GM21619 (cell line): ENCODE measurements at regions not wholly inside any gene's neighbourhood (a gene's known extent, or its start where the extent isn't known, plus 50 kb on each side); places are given as distances from the start of the nearest gene placed in this dataset.
A peak's percentile ranks its signal among the peaks of the same experiment; 100 is the strongest.
"Not testable (repeated sequence)": the region's sequence is repeated elsewhere in the genome, so short reads cannot be mapped to it uniquely, and the experiment has no call there.

Experiments
- ATAC-seq: cut with Tn5 transposase; IDR thresholded peaks from one replicate; pipeline ENCODE4 v1.9.1; 2021; ENCODE audit not compliant: unreplicated experiment

DNA sequence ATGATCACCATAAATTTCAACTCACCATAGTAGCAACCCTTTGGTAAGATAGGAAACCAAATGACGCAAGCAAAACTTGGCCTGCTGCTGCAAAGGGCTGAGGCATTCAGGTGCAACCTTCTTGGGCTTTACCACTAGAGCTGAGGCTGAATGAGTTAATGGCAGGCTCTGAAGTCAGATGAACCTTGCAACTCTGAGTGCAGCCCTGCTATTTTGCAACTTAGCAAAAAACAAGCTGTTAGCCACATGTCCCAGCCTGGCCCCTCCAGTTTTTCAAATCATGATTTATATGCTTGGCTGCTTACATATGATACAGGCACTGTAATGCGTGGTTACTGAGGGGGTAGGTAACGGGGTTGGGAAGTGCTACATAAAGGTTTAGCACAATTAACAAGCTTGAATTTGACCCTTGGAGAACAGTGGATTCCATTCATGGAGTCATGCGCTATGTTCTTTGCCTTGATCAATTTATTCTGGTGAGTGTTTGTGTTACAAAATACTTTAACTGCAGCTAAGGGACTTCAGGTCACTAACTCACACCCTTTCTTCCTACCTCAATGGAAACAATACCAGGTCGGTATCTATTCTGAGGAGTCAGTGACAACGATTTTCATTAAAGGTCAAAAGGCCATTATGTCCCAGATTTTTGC is 80.5 kb upstream of the PPARGC1A start:
- ATAC-seq, result no peak

DNA sequence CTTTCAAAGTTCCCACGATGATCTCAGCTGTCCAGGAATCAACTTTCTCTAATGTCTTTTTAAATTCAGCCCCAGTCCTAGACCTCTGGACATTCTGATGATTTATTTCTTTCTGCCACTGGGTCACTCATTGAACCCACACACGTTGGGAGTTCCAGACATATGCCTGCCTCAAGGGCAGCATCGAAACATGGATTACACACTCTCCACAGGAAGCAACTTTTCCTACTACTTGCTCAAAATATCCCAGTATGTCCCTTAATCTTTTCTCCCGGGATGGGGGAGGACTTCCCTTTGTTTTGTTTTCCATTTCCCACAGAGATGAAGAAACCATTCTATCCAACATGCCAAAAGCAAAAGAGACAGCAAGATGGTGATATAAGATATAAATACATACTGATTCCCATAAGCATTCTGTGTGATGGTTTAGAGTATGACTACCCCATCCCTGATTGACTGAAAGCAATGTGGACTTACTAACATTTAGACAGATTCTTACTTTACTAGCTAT is 79.8 kb upstream of the PPARGC1A start:
- no peak for ATAC-seq

DNA sequence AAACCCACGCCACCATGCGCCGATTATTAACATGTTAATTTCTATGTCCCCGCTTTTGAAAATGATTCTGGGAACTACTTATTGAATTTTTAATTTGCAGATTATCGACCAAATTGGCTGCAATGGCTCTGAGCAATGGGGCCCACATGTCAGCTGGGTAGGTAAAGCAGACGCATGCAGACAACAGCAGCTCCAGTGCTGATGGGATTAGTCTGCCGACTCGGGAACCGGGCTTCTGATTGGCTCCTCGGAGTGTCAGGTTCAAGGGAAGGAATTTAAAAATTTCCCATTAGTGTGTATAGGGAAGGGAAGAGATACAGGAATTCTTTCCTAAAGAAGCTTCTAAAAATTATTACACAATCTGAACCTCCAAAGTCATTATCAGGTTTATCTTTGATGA is 77.4 kb upstream of the PPARGC1A start:
- no peak for ATAC-seq

DNA sequence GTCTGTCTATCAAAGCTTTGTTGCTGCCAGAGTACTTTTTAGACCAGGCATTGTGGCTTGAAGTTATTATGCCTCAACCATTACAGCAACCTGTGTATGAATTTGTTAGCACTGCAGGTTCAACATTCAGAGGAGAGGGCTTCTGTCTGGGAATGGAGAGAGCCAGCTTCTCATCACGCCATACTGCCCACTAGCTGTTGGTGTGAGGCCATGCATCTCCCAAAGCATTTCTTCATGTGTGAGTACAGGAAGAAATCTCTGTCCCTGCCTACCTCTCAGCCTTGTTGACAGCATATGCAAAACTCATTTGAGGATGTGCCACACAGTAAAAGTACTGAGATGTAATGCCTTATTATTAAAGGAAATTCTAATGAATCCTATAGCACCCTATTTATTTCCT is 76.9 kb upstream of the PPARGC1A start:
- ATAC-seq, result no peak

DNA sequence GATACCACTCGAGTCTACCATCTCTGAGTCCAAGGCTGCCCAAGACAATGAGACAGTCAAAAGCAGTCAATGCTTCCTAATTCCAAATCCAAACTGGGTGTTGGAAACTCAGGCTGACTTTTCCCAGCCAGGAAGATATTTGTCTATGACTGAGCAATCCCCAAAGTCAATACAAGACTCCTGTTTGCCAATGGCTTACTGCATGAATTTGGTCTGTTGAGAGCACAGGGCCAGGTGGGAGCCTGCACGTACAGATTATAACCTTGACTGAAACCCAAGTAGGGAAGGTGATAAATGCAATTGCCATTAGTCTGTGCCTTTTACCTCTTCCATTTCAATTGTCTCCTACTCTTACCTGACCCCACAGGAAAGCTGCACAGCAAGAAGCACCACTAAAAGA is 72.6 kb upstream of the PPARGC1A start:
- no peak for ATAC-seq

DNA sequence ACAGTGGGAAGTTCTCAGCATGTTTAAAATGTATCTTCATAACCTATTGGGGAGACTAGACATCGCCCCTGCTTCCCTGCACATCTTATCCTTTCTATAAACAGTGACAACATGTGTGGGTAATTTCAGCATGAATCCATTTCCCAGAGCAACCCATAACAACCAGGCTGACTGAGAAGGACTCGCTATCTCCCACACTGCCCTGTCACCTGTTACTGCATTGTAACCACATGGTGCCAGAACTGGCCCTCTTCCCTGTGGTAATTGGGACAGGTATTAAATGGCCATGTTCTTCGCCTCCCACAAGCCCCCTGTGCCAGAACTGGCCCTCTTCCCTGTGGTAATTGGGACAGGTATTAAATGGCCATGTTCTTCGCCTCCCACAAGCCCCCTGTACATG is 71.5 kb upstream of the PPARGC1A start:
- not testable (repeated sequence) for ATAC-seq

DNA sequence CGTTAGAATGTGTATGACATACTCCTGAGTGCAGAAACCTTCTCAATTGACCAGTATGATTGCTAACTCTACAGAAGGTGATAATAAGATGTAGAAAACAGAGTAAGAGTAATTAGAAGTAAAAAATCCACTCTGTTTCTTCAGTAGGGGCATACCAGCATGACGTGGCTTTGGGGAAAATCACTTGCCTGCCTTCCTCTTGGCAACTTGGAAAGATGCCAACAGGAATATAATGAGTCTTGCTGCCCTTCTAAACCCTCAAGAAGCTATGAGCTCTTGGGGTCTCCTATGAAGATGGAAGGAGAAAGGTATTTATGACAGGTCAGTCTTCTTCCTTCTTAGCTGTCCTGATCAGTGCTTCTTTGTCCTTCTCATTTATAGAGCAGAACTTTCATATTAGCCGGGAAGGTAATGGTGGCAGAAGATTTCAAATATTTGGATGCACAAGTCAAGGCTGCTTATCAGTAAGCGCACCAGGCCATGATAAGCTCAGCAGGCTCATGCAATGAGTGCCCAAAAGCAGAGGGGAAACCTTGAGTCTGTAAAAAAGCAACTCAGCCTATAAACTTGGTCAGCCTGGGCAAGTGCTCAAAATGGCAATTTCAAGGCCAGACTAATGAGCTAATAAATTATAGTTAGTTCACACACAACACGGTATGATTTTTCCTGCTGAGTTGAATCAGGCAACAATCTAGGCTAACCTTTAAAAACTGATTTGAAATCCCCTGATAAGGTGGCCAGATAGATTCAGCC is 69.7 kb upstream of the PPARGC1A start:
- ATAC-seq, result no peak

DNA sequence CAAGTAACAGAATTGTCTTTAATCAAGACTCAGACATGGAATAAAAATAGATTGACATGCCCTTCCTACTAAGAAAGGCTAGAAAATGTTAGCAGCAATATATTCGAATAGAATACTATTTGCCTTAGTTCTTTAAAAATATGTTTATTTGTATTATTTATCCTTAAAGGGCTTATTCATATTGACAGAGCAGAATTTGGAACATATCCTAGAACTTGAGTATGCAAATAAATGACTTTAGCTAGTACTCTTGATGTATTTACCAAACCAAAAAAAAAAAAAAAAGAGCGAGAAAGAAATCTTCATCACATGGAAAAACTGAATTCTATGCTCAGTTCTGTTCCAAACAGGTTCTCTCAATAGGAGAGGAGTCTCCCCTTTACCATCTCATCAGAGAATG is 68.9 kb upstream of the PPARGC1A start:
- no peak for ATAC-seq

DNA sequence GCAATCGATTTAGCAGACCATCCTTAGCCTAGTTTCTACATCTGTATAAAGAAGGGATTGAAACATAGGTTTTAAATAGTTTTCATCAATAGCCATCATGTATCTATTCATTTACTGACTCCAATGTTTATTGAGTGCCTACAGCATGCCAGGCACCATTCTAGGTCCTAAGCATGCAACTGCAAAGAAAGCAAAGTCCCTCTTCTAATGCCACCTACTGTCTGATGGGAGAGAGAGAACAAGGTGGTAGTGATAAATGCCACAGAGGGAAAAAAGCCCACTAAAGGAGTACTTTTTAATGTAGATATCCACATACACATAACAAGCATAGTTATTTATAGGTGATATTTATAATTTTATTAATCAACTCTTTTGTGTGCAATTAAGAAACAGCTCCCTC is 67.6 kb upstream of the PPARGC1A start:
- ATAC-seq, result no peak

DNA sequence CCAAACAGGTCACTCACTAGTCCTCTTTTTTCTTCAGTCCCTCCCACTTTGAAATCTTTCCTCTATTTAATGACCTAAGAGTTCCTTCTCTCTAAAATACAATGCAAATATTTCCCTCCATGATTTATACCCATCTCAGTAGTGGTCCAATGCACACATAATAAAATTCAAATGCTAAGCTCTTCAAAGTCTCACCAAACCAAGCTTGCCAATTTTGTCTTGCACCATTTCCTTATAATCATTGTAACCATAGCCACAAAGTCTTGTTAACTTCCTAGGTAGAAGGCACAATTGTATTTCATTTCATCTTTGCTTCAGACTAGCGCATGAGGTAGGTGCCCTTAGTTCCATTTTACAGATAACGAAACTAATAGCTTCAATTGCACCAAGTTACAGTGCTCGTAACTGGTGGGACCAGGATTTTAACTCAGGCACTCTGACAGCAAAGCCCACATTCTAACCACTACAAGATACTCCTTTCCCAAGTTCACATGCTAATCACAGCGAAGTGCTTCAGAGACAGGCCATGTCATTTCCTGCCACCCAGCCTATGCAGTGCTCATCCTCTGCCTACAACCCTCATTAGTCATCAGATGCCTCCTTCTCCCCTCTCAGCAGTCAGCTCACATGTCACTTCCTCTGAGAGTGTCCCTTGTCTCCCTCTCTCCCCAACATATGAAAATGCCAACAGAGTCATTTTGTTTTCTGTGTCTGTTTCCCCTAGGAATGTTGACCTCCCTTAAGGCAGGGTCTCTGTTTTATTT is 66.9 kb upstream of the PPARGC1A start:
- no peak for ATAC-seq

DNA sequence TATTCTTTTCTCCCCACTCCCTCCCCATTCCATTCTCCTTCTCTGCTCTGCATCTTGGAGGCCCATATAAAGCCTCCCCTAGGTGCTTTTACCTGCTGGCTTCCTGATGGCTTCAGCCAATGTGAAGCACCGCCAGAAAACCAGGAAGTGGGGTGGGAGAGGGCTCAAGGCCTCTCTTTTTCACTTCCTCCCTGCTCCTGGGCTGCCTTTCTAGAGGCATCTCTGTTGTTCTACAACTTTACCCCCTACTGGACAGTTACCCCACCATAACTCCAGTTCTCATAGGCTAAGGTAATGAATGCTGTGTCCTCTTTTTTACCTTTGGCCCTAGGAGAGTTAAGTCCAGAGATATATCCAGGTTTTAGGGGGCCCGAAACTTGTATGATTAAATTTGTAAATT is 62.4 kb upstream of the PPARGC1A start:
- ATAC-seq, result peak; percentile 57

DNA sequence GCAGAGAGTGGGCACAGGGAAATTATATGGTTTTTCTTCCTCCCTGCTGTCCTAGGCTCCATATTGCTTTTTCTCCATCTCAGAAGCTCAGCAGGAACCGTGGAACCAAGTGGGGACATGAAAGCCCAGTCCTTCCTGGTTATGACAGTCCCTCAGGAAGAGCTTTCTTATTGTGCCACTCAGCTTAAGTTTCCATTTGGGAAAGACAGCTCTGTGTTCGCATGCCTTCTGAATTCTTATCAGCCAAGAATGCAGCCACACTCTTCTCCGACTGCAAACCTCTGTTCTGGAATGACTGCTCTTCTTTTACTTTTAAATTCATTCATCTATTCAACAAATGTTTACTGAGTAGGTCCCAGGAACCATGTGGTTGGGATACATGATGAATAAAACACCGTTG is 58.0 kb upstream of the PPARGC1A start:
- ATAC-seq, result no peak

DNA sequence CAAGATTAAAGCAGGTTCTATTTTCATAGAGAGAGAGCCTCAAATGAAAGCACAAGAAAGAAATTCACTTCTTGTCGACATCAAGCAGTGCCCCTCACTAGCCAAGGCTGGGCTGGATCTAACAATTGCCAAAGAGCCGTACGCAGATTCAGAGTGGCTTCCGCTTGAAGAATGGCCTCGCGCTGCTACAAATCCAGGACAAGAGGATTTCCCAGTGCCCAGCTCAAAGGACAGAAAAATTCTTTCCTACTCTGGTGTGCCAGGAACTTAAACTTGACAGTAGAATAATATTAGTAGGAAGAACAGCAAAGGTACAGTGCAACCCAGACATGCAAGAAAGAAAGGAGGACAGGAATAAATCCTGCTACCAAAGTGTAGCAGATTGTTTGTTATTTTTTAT is 56.5 kb upstream of the PPARGC1A start:
- ATAC-seq, result no peak

DNA sequence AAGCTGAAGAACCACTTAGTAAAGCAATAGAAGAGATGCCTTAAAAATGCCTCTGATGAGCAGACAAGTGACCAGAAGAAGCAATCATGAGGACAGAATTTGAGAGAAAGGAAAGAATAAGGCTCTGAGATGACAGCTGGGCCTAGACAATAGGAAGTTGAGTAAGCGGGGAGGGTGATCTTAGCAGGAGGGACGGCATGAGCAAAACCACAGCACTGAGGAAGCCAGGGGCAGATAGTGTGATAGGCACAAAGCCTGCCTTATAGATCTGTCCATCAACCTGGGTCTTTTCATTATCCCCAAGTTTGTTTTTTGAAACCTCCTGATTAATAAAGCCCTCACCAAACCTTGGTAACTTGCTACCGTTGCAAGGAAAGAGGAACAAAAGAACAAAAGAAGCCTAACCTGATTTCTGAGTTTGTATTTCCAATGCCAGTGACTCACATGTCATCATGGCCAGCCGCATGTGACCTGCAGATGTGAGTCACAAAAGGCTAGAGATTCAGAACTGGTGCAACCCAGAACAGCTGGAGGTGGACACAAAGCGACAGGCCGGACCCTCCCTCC is 55.7 kb upstream of the PPARGC1A start:
- no peak for ATAC-seq

DNA sequence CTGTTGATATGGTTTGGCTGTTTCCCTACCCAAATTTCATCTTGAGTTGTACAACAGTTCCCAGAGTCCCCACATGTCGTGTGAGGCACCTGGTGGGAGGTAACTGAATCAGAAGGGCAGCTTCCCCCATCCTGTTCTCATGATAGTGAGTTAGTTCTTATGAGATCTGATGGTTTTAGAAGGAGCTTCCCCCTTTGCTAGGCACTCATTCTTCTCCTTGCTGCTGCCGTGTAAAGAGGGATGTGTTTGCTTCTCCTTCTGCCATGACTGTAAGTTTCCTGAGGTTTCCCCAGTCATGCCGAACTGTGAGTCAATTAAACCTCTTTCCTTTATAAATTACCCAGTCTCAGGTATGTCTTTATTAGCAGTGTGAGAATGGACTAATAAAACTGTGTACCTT is 54.7 kb upstream of the PPARGC1A start:
- ATAC-seq, result not testable (repeated sequence)

DNA sequence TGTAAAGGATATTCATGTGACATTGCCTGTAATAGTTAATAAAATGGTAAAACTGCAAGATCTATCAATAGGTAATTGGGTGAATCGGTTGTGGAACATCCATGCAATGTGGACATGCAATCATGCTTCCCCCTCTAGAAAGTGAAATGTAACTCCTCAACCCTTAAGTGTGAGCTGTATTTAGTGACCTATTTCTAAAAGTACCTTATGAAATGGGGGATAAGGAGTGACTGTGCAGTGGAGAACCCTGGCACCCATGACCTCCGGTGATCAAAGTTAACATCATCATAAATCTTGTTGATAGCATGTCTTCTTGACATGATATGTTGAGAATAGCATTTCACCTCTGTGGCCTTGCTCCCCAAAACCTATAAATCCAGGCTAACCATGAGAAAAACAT is 53.6 kb upstream of the PPARGC1A start:
- ATAC-seq, result no peak

DNA sequence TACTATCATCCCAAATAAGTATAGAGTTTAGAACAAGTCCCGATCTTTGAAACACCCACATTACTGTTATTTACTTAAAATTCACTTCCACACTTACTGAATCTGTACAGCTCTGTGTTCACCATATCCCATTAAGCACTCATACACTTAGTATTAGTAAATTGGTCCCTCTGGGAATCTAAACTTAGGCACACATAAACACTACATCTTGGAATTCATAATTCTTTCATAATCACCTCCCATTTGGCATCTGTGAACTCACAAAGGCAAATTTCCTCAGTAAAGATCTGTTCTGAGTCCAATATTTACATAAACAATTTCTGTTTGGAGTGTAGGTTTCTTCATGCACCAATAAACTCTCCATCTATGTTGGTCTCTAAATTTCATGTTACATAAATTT is 52.6 kb upstream of the PPARGC1A start:
- ATAC-seq, result no peak
